OCI-LY1 (cell line): ENCODE measurements at regions not wholly inside any gene's neighbourhood (a gene's known extent, or its start where the extent isn't known, plus 50 kb on each side); places are given as distances from the start of the nearest gene placed in this dataset.

ENCODE experiments used
- EZH2 ChIP-seq: fragments of 200-600 bp; sonication (generic), shearing (Covaris generic); IDR thresholded peaks from 2 replicates; pipeline ENCODE4 v1.8.0; 2017; ENCODE audit warnings: borderline replicate concordance, mixed run types, mild to moderate bottlenecking, antibody characterized with exemption, low read length, moderate library complexity, mixed read lengths
- TF ChIP-seq, protein P1 (sequence below): fragments of 200-600 bp; sonication (generic), shearing (Covaris generic); IDR thresholded peaks from 2 replicates; pipeline ENCODE4 v1.5.1; 2017; ENCODE audit warnings: mild to moderate bottlenecking, antibody characterized with exemption, low read length, moderate library complexity, mixed read lengths

DNA sequence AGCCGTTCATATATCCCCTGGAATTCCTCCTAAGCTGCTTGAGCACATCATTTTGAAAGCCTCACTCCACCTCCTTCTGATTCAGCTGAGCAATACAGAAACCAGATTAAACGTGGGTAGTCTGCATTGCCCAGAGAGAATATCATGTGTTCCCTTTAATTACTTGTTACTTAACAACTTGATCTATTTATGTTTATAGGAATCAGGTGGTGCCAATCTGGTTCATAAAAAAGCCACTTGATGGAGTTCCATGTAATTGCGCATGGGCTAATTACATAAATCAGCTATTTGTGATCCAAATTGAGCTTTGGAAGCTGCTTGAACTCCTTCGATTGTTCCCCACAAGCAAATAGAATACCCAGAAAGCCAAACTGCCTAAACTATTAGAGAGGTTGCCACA, 114.7 kb upstream of the ADCY1 start:
- TF ChIP-seq, protein P1, sequence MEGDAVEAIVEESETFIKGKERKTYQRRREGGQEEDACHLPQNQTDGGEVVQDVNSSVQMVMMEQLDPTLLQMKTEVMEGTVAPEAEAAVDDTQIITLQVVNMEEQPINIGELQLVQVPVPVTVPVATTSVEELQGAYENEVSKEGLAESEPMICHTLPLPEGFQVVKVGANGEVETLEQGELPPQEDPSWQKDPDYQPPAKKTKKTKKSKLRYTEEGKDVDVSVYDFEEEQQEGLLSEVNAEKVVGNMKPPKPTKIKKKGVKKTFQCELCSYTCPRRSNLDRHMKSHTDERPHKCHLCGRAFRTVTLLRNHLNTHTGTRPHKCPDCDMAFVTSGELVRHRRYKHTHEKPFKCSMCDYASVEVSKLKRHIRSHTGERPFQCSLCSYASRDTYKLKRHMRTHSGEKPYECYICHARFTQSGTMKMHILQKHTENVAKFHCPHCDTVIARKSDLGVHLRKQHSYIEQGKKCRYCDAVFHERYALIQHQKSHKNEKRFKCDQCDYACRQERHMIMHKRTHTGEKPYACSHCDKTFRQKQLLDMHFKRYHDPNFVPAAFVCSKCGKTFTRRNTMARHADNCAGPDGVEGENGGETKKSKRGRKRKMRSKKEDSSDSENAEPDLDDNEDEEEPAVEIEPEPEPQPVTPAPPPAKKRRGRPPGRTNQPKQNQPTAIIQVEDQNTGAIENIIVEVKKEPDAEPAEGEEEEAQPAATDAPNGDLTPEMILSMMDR: no peak
- no peak for TF ChIP-seq EZH2
